ENCODE measurements at regions not wholly inside any gene's neighbourhood (a gene's known extent, or its start where the extent isn't known, plus 50 kb on each side); places are given as distances from the start of the nearest gene placed in this dataset.
A peak's percentile ranks its signal among the peaks of the same experiment; 100 is the strongest.

GRCh38 chr13:26989261-26989956 is 182.2 kb downstream of the USP12 start:
- DNase-seq = no peak

- DNase-seq = no peak
These were observed 183.4 kb downstream of the USP12 start for GRCh38 chr13:26988059-26988769.

DNA sequence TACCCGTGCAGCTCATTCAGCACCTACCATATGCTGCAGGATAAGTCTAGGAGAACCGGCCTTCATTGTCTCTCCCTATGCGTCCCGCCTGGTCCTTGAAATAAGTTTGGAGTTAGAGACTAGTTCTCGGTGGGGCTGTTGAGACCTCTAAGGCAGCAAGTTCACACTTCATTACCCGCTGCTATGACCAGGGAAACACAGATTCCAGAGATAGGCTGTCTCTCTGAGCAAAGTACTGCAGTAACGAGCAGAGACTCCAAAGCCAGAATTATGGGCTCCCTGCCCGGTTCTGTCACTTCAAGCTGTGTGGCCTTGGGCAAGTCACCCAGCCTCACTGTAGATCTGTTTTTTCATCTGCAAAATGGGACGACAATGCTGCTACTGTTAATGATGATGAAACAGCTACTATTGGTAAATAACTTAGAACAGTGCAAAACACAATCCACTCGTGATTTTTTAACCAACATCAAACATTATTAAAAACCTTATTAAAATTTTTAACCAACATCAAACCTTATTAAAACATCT is 184.1 kb downstream of the USP12 start:
- no peak for DNase-seq

GRCh38 chr13:26985285-26985878 is 186.2 kb downstream of the USP12 start:
- DNase-seq = peak; percentile 66

DNA sequence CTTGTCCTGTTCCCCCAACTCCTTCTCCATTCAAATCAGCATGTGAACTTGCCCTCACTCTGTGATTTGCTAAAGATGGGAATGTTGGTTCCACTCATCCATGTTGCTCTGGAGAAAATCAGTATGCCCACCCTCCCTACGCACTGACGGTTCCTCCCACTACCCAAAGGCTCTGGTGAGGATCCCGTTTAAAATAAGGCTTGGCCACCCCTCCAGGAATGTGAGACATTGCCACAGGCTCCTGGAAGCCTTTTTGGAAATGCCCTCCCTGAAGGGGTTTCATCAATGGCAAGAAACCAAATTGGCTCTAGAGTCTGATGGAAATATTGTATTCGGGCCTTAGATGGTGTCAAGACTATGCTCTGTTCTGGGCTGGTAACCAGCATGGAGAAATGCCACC is 187.3 kb downstream of the USP12 start:
- no peak for DNase-seq

GRCh38 chr13:26983543-26984320 is 187.9 kb downstream of the USP12 start:
- DNase-seq = no peak

- no peak for DNase-seq
These were observed 191.2 kb downstream of the USP12 start for GRCh38 chr13:26980099-26981031.

GRCh38 chr13:26979334-26979733 is 192.3 kb downstream of the USP12 start:
- no peak for DNase-seq

DNA sequence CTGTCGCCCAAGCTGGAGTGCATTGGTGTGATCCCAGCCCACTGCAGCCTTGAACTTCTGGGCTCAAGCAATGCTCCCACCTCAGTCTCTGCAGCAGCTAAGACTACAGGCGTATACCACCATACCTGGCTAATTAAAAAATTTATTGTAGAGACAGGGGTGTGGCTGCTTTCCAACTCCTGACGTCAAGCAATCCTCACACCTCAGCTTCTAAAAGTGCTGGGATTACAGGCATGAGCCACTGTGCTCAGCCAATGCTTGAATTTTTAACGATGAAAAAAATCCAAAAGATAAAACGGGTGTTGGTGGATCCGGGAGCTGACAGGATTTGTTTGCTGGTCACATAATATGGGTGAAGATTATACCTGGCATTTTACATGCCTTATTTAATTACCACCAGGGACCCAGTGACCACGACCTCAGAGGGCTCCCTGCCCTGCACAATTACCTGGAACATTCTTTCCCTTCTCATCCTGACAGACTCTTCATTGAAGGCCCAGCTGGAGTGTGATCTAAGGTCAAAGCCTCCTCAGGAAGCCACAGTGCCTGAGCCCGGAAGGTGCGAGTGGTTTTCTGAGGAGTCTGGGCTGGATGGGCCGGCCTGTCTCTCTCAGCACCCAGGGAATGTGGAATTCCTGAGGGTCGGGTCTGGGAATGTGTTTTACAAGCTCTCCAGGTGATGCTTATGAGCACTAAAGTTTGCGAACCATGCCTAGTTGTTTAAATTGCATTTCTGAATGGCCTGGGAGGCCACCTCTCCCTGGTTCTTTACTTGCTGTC is 193.3 kb downstream of the USP12 start:
- no peak for DNase-seq

- no peak for DNase-seq
These were observed 194.1 kb downstream of the USP12 start for GRCh38 chr13:26977541-26977940.

GRCh38 chr13:26976313-26976712 is 195.3 kb downstream of the USP12 start:
- no peak for DNase-seq

GRCh38 chr13:26973946-26974345 is 197.7 kb downstream of the USP12 start:
- no peak for DNase-seq

DNA sequence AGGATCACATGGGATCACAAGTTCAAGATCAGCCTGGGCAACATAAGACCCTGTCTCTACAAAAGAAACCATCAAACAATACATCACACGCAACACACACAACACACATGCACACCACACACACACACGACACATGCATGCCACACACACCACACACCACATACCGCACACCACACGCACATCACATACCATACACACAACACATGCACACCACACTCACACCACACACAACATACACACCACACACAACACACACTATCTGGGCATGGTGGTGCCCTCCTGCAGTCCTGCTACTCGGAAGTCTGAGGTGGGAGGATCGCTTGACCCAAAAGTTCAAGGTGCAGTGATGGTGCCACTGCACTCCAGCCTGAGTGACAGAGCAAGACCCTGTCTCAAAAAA is 198.3 kb downstream of the USP12 start:
- DNase-seq = no peak

GRCh38 chr13:26971990-26972887 is 199.4 kb downstream of the USP12 start:
- peak; percentile 64 for DNase-seq

GRCh38 chr13:26968431-26969341 is 202.9 kb downstream of the USP12 start:
- DNase-seq = no peak

GRCh38 chr13:26967119-26968038 is 204.2 kb downstream of the USP12 start:
- DNase-seq = peak; percentile 24

DNA sequence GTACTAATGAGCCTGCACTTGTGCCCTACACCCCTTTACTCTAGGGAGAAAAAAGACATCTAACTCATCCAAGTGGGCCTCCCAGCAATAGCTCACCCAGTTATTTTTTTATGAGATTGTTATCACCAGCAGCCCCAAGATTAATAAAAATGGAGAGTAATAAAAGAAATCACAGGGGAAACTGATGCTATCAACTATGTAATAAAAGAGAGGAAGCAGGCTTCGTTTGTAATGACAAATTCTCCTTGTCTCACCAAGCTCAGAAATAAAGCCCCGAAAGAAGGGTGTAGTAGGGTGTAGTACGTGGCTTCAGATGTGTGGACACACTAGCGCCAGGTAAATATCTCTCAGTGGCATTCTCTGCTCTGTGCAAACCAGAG is 204.9 kb downstream of the USP12 start:
- no peak for DNase-seq

All from NCI-H1092 (cell line).